Activated CD8-positive, alpha-beta T cell treated with anti-CD3 and anti-CD28 coated beads, Interleukin-2, amount 10 ng/mL, durations not matched to agents 7 days and 5 days (primary cell): ENCODE measurements at regions not wholly inside any gene's neighbourhood (a gene's known extent, or its start where the extent isn't known, plus 50 kb on each side); places are given as distances from the start of the nearest gene placed in this dataset.

Source experiments
- ATAC-seq: fragments of 150-1000 bp; cut with Tn5 transposase; one replicate; pipeline ENCODE4 v1.10.0; 2021; ENCODE audit warnings: moderate library complexity
- CTCF ChIA-PET: fragments of 350-600 bp; sonication (Branson Sonifier 250); formaldehyde crosslinking; loops from one replicate; lab custom pipeline; 2021; ENCODE audit warnings: antibody characterized with exemption; lab: Charles Lee
- POLR2A ChIA-PET: fragments of 350-600 bp; sonication (Branson Sonifier 250); formaldehyde crosslinking; loops from one replicate; lab custom pipeline; 2021; ENCODE audit warnings: antibody characterized with exemption; lab: Charles Lee
- DNase-seq: peaks from one replicate; pipeline ENCODE4 v3.0.0-alpha.2; 2020
- H3K27ac Mint-ChIP-seq: one replicate; pipeline ENCODE4 v1.8.0; 2021; ENCODE audit warnings: mild to moderate bottlenecking, mixed read lengths
- H3K27me3 Mint-ChIP-seq: one replicate; pipeline ENCODE4 v1.8.0; 2021; ENCODE audit warnings: low read depth, mixed read lengths
- H3K36me3 Mint-ChIP-seq: one replicate; pipeline ENCODE4 v1.8.0; 2021; ENCODE audit warnings: low read depth, mixed read lengths
- H3K4me1 Mint-ChIP-seq: one replicate; pipeline ENCODE4 v1.8.0; 2021; ENCODE audit warnings: low read depth, mixed read lengths
- H3K4me3 Mint-ChIP-seq: one replicate; pipeline ENCODE4 v1.8.0; 2021; ENCODE audit warnings: mild to moderate bottlenecking, mixed read lengths
- H3K9me3 Mint-ChIP-seq: one replicate; pipeline ENCODE4 v1.8.0; 2022; ENCODE audit warnings: mixed read lengths; ENCODE audit not compliant: insufficient read depth

DNA sequence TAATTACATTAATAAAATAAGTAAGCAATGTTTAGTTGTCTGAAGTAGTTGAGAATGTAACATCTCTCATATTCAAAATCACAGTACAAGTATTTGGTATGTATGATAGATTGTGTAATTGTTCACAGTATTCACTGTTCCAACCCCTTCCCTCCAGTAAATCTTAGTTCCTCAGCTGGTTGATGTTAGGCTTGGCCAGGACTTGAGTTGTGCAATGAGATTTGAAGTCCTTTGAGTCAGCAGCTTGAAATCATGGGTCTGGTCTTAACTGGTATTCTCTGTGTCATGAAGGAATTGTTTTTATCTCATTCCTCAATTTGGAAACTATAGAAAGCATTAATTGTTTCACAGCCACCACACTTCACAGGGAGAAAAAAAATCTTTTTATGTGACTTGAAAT, 477.1 kb downstream of the FSCB start:
- H3K27me3 Mint-ChIP-seq, result no peaks in the 10 kb centered on the region
- no peaks in the 10 kb centered on the region for H3K4me1 Mint-ChIP-seq
- DNase-seq (no peak), ATAC-seq (no peak)
- no peak overlapping the region for H3K4me3 Mint-ChIP-seq
- ChIA-PET POLR2A (no interaction called here), CTCF (no interaction called here)
- H3K27ac Mint-ChIP-seq, result no peak overlapping the region
- no peaks in the 10 kb centered on the region for H3K36me3 Mint-ChIP-seq
- H3K9me3 Mint-ChIP-seq, result no peaks in the 10 kb centered on the region

DNA sequence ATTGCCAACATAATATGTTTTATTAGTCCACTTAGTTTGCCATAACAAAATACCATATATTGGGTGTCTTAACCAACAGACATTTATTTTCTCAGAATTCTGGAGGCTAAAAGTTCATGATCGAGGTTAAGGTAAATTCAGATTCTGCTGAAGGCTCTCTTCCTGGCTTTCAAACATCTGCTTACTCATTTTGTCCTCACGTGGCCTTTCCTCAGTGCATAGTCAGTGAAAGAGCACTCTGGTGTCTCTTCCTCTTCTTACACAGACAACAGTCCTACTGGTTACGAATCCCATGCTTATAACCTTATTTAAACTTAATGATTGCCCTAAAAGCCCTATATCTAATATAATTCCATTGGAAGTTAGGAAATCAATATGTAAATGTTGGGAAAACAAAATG, 479.7 kb downstream of the FSCB start:
- H3K36me3 Mint-ChIP-seq, result no peaks in the 10 kb centered on the region
- DNase-seq, result no peak
- H3K27ac Mint-ChIP-seq, result no peak overlapping the region
- peaks cover 12% of the 10 kb centered on the region for H3K9me3 Mint-ChIP-seq
- H3K27me3 Mint-ChIP-seq, result no peaks in the 10 kb centered on the region
- CTCF ChIA-PET, result no interaction called here
- no peak for ATAC-seq
- POLR2A ChIA-PET, result no interaction called here
- no peaks in the 10 kb centered on the region for H3K4me1 Mint-ChIP-seq
- no peak overlapping the region for H3K4me3 Mint-ChIP-seq

DNA sequence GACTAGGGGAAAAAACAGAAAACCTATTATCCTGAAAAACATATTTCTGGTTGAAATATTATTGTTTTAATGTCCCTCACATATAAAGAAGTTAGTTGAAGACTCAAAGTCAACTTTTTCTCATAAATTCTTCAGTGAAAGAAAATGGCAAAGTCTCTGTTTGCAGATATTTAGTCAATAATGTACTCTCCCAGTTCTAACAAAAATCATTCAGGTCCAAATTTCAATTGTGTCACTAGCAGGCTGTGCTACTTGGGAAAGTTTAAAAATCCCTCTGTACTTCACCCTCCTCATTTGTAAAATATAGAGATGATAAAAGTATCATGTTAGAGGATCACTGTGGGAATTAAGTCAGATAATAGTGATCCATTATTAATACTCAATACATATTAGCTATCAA, 496.5 kb downstream of the FSCB start:
- no peak overlapping the region for H3K4me3 Mint-ChIP-seq
- peaks cover 5% of the 10 kb centered on the region for H3K9me3 Mint-ChIP-seq
- no peak overlapping the region for H3K27ac Mint-ChIP-seq
- H3K4me1 Mint-ChIP-seq, result no peaks in the 10 kb centered on the region
- CTCF ChIA-PET, result no interaction called here
- ATAC-seq (no peak), DNase-seq (no peak)
- POLR2A ChIA-PET, result no interaction called here
- H3K27me3 Mint-ChIP-seq, result no peaks in the 10 kb centered on the region
- H3K36me3 Mint-ChIP-seq, result no peaks in the 10 kb centered on the region

DNA sequence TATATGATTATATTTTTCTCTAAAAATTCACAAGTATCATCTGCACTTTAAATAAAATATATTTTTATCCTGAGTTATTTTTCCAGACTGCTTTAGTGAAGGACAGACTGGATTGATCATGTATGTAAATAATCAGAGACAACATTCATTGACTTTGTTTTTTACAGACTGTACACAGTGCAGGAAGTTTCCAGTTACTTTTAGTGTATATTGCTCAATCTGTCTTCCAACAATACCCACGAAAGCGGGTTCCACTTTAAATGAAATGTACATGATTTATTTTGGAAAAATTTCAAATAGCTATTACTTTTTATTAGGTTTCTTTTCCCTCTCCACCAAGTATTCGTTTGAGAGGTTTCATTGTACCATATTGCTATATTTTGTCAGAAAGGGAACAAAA, 497.0 kb downstream of the FSCB start:
- Mint-ChIP-seq H3K27me3 (no peaks in the 10 kb centered on the region), H3K9me3 (no peaks in the 10 kb centered on the region), H3K36me3 (no peaks in the 10 kb centered on the region), H3K4me3 (no peak overlapping the region), H3K4me1 (no peaks in the 10 kb centered on the region), H3K27ac (no peak overlapping the region)
- POLR2A ChIA-PET, result no interaction called here
- ATAC-seq (no peak), DNase-seq (no peak)
- CTCF ChIA-PET, result no interaction called here

DNA sequence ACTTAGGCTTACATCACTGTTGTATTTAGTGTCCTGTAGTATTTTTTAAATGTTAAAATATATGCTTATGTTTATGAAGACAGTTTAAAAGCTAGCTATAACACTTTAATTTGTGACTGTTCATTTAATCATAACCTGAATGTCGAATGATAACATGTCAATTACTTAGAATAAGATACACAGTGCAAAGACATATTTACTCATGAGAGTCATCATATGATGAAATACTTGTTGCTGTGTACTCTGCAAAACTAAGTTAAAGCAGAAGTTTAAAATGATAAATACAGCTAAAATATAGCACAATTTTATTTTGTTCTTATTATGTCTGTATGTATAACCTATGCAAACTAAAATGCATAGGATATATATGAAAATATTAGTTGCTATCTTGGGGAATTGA, 497.4 kb downstream of the FSCB start:
- CTCF ChIA-PET, result no interaction called here
- H3K9me3 Mint-ChIP-seq, result no peaks in the 10 kb centered on the region
- no peaks in the 10 kb centered on the region for H3K36me3 Mint-ChIP-seq
- no peaks in the 10 kb centered on the region for H3K4me1 Mint-ChIP-seq
- no peak for DNase-seq
- ATAC-seq, result no peak
- POLR2A ChIA-PET, result no interaction called here
- H3K4me3 Mint-ChIP-seq, result no peak overlapping the region
- no peaks in the 10 kb centered on the region for H3K27me3 Mint-ChIP-seq
- no peak overlapping the region for H3K27ac Mint-ChIP-seq

DNA sequence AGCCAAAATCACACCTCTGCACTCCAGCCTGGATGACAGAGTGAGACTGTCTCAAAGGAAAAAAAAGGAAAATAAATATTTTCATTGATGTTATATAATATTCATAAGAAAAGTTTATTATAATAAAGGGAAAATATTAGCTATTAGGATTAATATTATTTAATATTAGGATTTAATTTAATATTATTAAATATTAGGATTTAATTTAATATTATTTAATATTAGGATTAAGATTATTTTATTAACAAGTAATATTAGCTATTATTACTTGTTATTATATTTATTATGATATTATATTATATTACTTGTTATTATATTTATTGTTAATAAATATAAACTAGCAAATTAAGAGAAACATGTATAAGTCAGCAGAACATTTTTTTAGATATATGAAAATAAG, 518.1 kb downstream of the FSCB start:
- ATAC-seq (no peak), DNase-seq (no peak)
- Mint-ChIP-seq H3K27me3 (no peaks in the 10 kb centered on the region), H3K4me3 (no peak overlapping the region), H3K27ac (no peak overlapping the region), H3K36me3 (no peaks in the 10 kb centered on the region), H3K4me1 (no peaks in the 10 kb centered on the region), H3K9me3 (peaks cover 16% of the 10 kb centered on the region)
- ChIA-PET POLR2A (no interaction called here), CTCF (no interaction called here)

DNA sequence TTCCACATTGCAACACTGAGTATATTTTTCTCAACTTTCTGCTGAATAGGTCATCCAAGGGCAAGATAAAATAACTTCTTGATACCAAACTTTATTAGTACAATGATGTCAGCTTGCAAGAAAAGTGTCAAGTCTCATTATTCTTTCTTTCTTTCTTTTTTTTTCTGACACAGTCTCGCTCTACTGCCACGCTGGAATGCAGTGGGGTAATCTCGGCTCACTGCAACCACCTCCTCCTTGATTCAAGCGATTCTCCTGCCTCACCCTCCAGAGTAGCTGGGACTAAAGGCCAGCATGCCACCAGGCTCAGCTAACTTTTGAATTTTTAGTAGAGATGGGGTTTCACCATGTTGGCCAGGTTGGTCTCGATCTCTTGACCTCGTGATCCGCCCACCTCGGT, 523.4 kb downstream of the FSCB start:
- ATAC-seq (no peak), DNase-seq (no peak)
- H3K9me3 Mint-ChIP-seq, result peaks cover 13% of the 10 kb centered on the region
- no peaks in the 10 kb centered on the region for H3K36me3 Mint-ChIP-seq
- no peak overlapping the region for H3K27ac Mint-ChIP-seq
- H3K4me3 Mint-ChIP-seq, result no peak overlapping the region
- POLR2A ChIA-PET, result no interaction called here
- H3K27me3 Mint-ChIP-seq, result no peaks in the 10 kb centered on the region
- CTCF ChIA-PET, result no interaction called here
- no peaks in the 10 kb centered on the region for H3K4me1 Mint-ChIP-seq

DNA sequence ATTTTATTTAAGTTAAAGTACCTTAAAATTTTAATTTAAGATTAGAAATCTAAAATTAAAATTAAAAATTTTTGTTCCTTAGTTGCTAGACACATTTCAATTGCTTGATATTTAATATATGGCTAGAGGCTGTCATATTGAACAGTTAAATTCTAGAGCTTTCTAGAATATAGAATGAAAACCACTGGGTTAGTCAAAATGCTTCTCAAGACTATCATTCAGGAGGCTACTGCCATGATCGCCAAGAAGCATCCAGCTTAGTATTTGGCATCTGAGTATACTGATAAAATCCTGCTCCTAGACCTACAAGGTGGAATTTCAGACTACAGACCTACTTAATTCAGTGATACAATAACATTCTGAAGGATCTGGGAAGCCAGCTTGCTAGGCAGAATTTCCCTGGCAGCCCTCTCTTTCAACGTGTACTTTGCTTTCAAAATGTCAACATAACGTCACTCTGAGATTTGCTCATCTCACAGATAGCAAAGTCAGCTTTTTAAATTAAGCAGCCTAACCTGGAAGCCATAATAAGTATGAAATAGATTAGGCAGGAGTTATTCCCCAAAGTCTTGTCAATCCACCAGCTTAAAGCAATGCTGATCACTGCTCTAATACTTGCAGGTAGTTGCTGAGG, 525.8 kb downstream of the FSCB start:
- ChIA-PET CTCF (no interaction called here), POLR2A (no interaction called here)
- no peak overlapping the region for H3K27ac Mint-ChIP-seq
- no peak for ATAC-seq
- peaks cover 14% of the 10 kb centered on the region for H3K9me3 Mint-ChIP-seq
- no peak for DNase-seq
- no peak overlapping the region for H3K4me3 Mint-ChIP-seq
- H3K36me3 Mint-ChIP-seq, result no peaks in the 10 kb centered on the region
- no peaks in the 10 kb centered on the region for H3K4me1 Mint-ChIP-seq
- no peaks in the 10 kb centered on the region for H3K27me3 Mint-ChIP-seq

DNA sequence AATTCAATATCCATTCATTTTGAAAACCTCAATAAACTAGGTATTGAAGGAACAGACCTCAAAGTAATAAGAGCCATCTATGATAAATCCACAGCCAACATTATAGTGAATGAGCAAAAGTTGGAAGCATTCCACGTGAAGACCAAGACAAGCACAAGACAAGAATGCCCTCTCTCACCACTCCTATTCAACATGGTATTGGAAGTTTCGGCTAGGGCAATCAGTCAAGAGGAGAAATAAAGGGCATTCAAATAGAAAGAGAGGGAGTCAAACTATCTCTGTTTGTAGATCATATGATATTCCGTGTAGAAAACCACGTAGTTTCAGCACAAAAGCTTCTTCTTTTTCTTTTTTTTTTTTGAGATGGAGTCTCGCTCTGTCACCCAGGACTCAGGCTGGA, 550.3 kb downstream of the FSCB start:
- H3K9me3 Mint-ChIP-seq, result peaks cover 7% of the 10 kb centered on the region
- H3K27ac Mint-ChIP-seq, result no peak overlapping the region
- no peak for DNase-seq
- no peak overlapping the region for H3K4me3 Mint-ChIP-seq
- H3K27me3 Mint-ChIP-seq, result no peaks in the 10 kb centered on the region
- H3K4me1 Mint-ChIP-seq, result no peaks in the 10 kb centered on the region
- no peak for ATAC-seq
- H3K36me3 Mint-ChIP-seq, result no peaks in the 10 kb centered on the region
- ChIA-PET CTCF (no interaction called here), POLR2A (no interaction called here)

DNA sequence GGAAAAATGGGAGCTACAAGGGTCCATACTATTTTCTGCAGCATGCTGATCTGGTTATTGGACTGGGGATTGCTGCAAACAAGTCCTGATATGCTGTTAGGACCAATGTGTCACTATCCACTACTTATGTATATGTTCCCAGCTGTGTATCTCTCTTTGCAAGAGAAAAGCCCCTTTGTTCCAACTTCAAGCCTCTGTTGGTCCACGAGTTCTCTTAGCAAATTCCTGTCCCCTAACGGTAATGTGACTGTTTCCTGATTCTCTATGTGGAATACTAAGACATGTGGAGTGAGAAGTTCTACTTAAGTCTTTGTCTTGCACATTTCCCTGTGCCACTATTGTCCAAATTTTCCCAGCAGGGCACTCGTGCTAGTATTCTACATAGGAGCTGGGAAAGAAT, 557.7 kb downstream of the FSCB start:
- ChIA-PET POLR2A (no interaction called here), CTCF (no interaction called here)
- Mint-ChIP-seq H3K27ac (no peak overlapping the region), H3K36me3 (no peaks in the 10 kb centered on the region), H3K27me3 (no peaks in the 10 kb centered on the region), H3K4me1 (no peaks in the 10 kb centered on the region), H3K9me3 (peaks cover 7% of the 10 kb centered on the region), H3K4me3 (no peak overlapping the region)
- ATAC-seq (no peak), DNase-seq (no peak)

DNA sequence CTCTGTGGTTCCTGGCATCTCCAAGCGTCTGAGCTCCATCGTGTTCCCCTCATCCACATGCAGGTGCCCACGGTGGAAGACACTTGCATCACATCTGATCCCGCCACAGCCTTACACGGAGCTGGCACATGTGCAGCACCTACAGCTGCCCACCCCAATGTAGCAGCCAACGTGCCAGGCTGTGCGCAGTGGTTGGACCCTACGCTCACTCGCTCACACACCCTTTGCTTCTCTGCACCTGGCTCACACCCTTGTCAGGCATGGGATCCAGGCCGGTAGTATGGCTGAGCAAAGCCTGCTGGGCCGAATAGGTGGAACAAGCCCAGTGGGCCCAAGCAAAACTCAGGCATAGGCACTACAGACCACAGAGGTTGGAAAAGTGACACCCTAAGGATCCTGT, 567.2 kb downstream of the FSCB start:
- H3K36me3 Mint-ChIP-seq, result no peaks in the 10 kb centered on the region
- ChIA-PET CTCF (no interaction called here), POLR2A (no interaction called here)
- ATAC-seq (no peak), DNase-seq (no peak)
- peaks cover 10% of the 10 kb centered on the region for H3K9me3 Mint-ChIP-seq
- H3K27me3 Mint-ChIP-seq, result no peaks in the 10 kb centered on the region
- no peak overlapping the region for H3K4me3 Mint-ChIP-seq
- no peaks in the 10 kb centered on the region for H3K4me1 Mint-ChIP-seq
- H3K27ac Mint-ChIP-seq, result no peak overlapping the region

DNA sequence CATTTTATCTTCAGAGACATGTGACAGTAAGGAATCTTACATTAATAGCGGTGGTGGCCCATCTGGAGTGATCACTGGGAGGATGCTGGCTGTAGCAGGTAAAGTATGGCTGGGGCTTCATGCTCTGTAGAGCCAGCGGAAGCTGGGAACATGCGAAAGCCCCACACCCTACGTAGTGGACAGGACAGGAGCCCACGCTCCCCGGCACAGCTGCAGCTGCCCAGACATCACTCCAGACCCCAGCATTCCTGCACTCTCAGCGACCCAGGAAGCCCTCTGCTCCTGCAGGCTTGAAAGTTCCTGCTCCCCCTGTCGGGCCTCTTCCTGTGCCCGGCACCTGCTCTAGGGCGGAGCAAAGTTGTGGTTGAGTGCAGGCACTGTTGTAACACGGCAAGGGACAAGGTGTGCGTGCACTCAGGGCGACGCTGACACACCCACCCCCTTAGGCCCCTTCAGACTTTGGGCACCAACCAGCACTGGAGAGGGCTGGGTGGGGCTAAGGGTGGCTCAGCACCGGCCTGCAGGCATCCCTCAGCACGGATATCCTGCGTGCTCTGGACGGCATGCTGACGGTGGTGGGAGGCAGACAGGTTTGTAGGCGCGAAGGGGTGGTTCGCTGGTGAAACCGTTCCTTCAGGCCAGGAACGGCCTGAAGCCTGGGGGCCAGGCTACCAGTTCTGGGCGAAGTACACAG, 568.3 kb downstream of the FSCB start:
- DNase-seq, result no peak
- H3K9me3 Mint-ChIP-seq, result peaks cover 10% of the 10 kb centered on the region
- POLR2A ChIA-PET, result no interaction called here
- H3K27ac Mint-ChIP-seq, result no peak overlapping the region
- no peaks in the 10 kb centered on the region for H3K4me1 Mint-ChIP-seq
- H3K27me3 Mint-ChIP-seq, result no peaks in the 10 kb centered on the region
- H3K4me3 Mint-ChIP-seq, result no peak overlapping the region
- H3K36me3 Mint-ChIP-seq, result no peaks in the 10 kb centered on the region
- CTCF ChIA-PET, result no interaction called here
- no peak for ATAC-seq

DNA sequence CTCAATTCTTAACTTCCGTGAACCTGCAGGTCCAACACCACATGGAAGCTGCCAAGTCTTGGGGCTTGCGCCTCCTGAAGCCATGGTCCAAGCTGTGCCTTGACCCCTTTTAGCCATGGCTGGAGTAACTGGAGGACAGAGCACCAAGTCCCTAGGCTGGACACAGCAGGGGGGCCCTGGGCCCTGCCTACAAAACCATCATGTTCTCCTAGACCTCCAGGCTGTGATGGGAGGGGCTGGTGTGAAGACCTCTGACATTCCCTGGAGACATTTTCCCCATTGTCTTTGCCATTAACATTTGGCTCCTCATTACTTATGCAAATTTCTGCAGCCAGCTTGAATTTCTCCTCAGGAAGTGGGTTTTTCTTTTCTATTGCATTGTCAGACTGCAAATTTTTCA, 570.1 kb downstream of the FSCB start:
- no peak overlapping the region for H3K27ac Mint-ChIP-seq

More for the DNA sequence above, 570.1 kb downstream of the FSCB start:
- Mint-ChIP-seq H3K4me3 (no peak overlapping the region), H3K4me1 (no peaks in the 10 kb centered on the region), H3K9me3 (peaks cover 14% of the 10 kb centered on the region), H3K27me3 (no peaks in the 10 kb centered on the region), H3K36me3 (no peaks in the 10 kb centered on the region)
- DNase-seq (no peak), ATAC-seq (no peak)
- ChIA-PET POLR2A (no interaction called here), CTCF (no interaction called here)
